ENCODE measurements at regions not wholly inside any gene's neighbourhood (a gene's known extent, or its start where the extent isn't known, plus 50 kb on each side); places are given as distances from the start of the nearest gene placed in this dataset.

DNA sequence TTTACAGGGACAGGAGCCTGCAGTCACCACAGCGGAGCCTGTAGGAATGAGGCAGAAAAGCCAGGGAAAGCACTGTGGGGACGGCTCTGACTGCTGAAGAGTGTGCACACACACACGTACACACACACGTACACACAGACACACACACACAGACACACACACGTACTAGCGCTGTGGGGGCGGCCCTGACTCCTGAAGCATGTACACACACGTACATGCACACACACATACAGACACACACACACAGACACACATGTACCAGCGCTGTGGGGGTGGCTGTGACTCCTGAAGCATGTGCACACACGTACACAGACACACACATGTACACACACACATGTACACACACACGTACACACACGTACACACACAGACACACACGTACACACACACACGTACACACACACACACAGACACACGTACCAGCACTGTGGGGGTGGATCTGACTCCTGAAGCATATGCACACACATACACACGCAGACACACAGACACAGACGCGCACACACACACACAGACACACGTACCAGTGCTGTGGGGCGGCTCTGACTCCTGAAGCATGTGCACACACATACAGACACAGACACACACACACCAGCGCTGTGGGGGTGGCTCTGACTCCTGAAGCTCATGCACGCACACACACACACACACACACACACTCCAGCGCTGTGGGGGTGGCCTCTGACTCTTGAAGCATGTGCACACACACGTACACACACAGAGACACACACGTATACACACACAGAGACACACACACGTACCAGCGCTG is 127.3 kb downstream of the DLL1 start:
- TF ChIP-seq POLR2A (IDR thresholded peaks at IDR 0.05; ENCODE audit: low read depth, low read length) = no peak
- TF ChIP-seq, protein P1, sequence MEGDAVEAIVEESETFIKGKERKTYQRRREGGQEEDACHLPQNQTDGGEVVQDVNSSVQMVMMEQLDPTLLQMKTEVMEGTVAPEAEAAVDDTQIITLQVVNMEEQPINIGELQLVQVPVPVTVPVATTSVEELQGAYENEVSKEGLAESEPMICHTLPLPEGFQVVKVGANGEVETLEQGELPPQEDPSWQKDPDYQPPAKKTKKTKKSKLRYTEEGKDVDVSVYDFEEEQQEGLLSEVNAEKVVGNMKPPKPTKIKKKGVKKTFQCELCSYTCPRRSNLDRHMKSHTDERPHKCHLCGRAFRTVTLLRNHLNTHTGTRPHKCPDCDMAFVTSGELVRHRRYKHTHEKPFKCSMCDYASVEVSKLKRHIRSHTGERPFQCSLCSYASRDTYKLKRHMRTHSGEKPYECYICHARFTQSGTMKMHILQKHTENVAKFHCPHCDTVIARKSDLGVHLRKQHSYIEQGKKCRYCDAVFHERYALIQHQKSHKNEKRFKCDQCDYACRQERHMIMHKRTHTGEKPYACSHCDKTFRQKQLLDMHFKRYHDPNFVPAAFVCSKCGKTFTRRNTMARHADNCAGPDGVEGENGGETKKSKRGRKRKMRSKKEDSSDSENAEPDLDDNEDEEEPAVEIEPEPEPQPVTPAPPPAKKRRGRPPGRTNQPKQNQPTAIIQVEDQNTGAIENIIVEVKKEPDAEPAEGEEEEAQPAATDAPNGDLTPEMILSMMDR (IDR thresholded peaks at IDR 0.05; ENCODE audit: extremely low read depth in 1 of 2, insufficient read depth in 1 of 2, low read depth in 1 of 2, low read length in 2 of 2) = no peak
- TF ChIP-seq FOS (IDR thresholded peaks at IDR 0.05; ENCODE audit: borderline replicate concordance, insufficient read depth, low read length) = no peak
